NB4 (cell line): ENCODE measurements at regions not wholly inside any gene's neighbourhood (a gene's known extent, or its start where the extent isn't known, plus 50 kb on each side); places are given as distances from the start of the nearest gene placed in this dataset.

ENCODE experiments used
- CTCF ChIP-seq: IDR thresholded peaks from one replicate; pipeline ENCODE4 v1.5.1; 2012; ENCODE audit warnings: low read depth, low read length
- MAX ChIP-seq: IDR thresholded peaks from 2 replicates; pipeline ENCODE4 v1.6.1; 2011; ENCODE audit warnings: low read depth, low read length
- POLR2A ChIP-seq: IDR thresholded peaks from 2 replicates; pipeline ENCODE4 v1.6.1; 2011; ENCODE audit warnings: mild to moderate bottlenecking; ENCODE audit not compliant: insufficient read length; ENCODE audit errors: extremely low read depth

GRCh38 chr3:194756460-194756779 lies 70.7 kb downstream of the FAM43A start:
- TF ChIP-seq CTCF (no peak), POLR2A (no peak), MAX (no peak)
